Small intestine (tissue), 7 donors: ENCODE measurements at regions not wholly inside any gene's neighbourhood (a gene's known extent, or its start where the extent isn't known, plus 50 kb on each side); places are given as distances from the start of the nearest gene placed in this dataset.
A peak's percentile ranks its signal among the peaks of the same experiment; 100 is the strongest.

Source experiments
- DNase-seq, 2 donors: peaks; one replicate each; pipeline versions ENCODE4 v3.0.0 to v3.0.0-alpha.2; 2013
- FAIRE-seq: peaks from 2 replicates; lab custom pipeline; 2012; peaks lifted over from hg19 to GRCh38; lab: Jason Lieb, UNC
- H3K27ac ChIP-seq, 3 donors: one replicate each; pipeline ENCODE4 v1.5.1; 2013; ENCODE audit warnings: low read length in 2 of 3, mild to moderate bottlenecking in 2 of 3, control low read depth in 1 of 3, inconsistent platforms in 1 of 3, low read depth in 1 of 3, moderate library complexity in 1 of 3
- H3K27me3 ChIP-seq, 3 donors: one replicate each; pipeline ENCODE4 v1.6.1; 2013; ENCODE audit warnings: low read length in 3 of 3, inconsistent platforms in 1 of 3; ENCODE audit not compliant: control insufficient read depth in 3 of 3, insufficient read depth in 3 of 3
- H3K36me3 ChIP-seq, 3 donors: one replicate each; pipeline ENCODE4 v1.6.1; 2013; ENCODE audit warnings: low read length in 3 of 3, inconsistent platforms in 1 of 3, low read depth in 1 of 3, mild to moderate bottlenecking in 1 of 3, moderate library complexity in 1 of 3; ENCODE audit not compliant: control insufficient read depth in 3 of 3, insufficient read depth in 2 of 3
- H3K4me1 ChIP-seq, 3 donors: one replicate each; pipeline ENCODE4 v1.6.1; 2013; ENCODE audit warnings: low read length in 2 of 3, inconsistent platforms in 1 of 3, low read depth in 1 of 3, mild to moderate bottlenecking in 1 of 3, moderate library complexity in 1 of 3; ENCODE audit not compliant: control insufficient read depth in 3 of 3, insufficient read depth in 2 of 3
- H3K4me3 ChIP-seq, 3 donors: one replicate each; pipeline ENCODE4 v1.5.1; 2013; ENCODE audit warnings: low read length in 3 of 3, control low read depth in 1 of 3, inconsistent platforms in 1 of 3, low read depth in 1 of 3, mild to moderate bottlenecking in 1 of 3, moderate library complexity in 1 of 3
- H3K9me3 ChIP-seq, 2 donors: one replicate each; pipeline ENCODE4 v1.6.1; 2013; ENCODE audit warnings: low read depth in 1 of 2, low read length in 1 of 2; ENCODE audit not compliant: control insufficient read depth in 2 of 2, insufficient read depth in 1 of 2
- WGBS, 3 donors: extraction: QIAGEN DNeasy Blood & Tissue Kit; methylation state at CpG; one replicate each; pipeline ENCODE4 v1.1.7; 2013; 5-methylcytosine and 5-hydroxymethylcytosine counted together
- donor health status: healthy with polysubstance abuse.
- donor health status: control.
- donor health status: control.
- donor health status: Bipolar disorder and iron deficiency.
- donor health status: healthy.

DNA sequence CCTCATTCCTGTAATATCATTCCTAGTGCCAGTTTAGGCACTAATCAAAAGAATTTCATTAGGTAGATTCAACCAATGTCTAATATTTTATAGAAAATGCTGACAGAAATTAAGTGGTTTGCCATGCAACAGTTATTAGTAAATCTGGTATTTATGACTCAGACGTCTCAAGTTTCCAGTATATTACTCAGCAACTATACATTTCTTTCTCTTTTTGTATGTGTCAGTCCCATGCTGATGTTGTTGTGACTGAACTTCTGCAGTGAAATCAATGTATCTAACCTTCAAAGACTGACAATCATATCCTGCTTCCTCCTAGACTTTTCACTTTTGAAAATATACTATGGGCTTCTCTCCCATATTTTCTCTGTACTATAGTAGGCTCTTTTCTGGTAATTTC is 822.5 kb downstream of the NR2F1-AS1 start:
- no peak overlapping the region for H3K27ac ChIP-seq
- 36 to 61% (median 45%) methylated on average over 1 of the region's 1 CpG for WGBS, 3 donors
- no peaks in the 10 kb centered on the region for H3K27me3 ChIP-seq
- DNase-seq: no peak
- H3K36me3 ChIP-seq: no peaks in the 10 kb centered on the region
- no peaks in the 10 kb centered on the region for H3K9me3 ChIP-seq
- H3K4me1 ChIP-seq: no peaks in the 10 kb centered on the region
- no peak overlapping the region for H3K4me3 ChIP-seq
- FAIRE-seq: no peak

DNA sequence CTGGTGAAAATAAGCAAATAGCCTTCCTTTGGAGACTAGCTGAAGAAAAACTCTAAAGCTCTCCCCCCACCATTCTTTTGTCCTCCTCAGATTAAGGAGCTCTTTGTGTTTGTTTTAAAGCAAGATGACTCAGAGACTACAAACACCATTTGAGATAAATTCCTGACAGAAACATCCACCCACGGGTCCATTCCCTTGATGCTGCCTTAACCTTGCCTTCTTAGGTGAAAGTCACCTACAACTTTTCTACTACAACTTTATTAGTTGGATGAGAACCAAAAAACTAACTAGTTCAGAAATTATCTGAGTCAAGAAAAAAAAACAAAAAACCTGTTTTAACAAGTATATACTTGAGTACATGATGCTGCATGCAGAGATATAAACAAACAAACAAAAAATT is 831.1 kb downstream of the NR2F1-AS1 start:
- Histone ChIP-seq H3K4me3 (no peak overlapping the region), H3K9me3 (no peaks in the 10 kb centered on the region), H3K27ac (no peak overlapping the region), H3K27me3 (no peaks in the 10 kb centered on the region), H3K4me1 (no peaks in the 10 kb centered on the region), H3K36me3 (no peaks in the 10 kb centered on the region)
- WGBS, 3 donors: 4 to 18% (median 6%) methylated on average over 1 of the region's 1 CpG
- DNase-seq (no peak), FAIRE-seq (no peak)

DNA sequence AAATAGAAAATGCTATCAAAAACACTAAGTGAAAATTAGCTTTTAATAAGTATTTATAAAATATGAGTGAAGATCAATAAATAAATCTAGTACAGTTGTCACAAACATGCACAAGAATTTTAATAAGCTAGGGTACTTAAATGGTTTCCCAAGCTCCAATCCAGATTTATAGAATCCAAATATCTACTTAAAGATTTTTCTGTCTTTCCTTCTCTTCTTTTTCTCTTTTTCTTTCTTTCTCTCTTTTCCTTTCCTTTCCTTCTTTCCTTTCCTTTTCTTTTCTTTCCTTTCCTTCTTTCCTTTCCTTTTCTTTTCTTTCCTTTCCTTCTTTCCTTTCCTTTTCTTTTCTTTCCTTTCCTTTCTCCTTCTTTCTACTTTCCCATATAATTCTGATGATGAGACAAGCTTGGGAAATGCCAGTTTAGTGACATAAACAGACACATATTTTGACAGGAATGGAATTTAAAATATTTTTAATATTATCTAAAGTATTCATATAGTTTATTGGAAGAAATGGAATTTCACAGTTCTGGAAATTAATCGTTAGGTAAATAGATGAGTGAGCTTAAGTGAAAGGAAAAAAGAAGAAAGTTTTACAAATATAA is 832.8 kb downstream of the NR2F1-AS1 start:
- Histone ChIP-seq H3K4me1 (no peaks in the 10 kb centered on the region), H3K4me3 (no peak overlapping the region), H3K27ac (no peak overlapping the region), H3K9me3 (no peaks in the 10 kb centered on the region), H3K27me3 (no peaks in the 10 kb centered on the region), H3K36me3 (no peaks in the 10 kb centered on the region)
- 68 to 81% (median 72%) methylated on average over 1 of the region's 1 CpG for WGBS, 3 donors
- DNase-seq: no peak
- FAIRE-seq: peak; percentile 57

DNA sequence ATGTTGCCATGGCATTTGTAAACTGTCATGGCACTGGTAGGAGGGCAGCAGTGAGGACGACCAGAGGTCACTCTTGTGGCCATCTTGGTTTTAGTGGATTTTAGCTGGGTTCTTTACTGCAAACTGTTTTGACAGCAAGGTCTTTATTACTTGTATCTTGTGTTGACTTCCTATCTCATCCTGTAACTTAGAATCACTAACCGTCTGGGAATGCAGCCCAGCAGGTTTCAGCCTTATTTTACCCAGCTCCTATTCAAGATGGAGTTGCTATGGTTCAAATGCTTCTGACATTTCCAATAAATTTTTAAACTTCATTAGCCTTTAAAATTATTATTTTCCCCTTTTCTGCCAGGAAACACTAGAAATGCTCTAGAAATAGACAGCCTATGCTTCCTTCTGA is 839.1 kb downstream of the NR2F1-AS1 start:
- Histone ChIP-seq H3K4me3 (no peak overlapping the region), H3K4me1 (no peaks in the 10 kb centered on the region), H3K36me3 (no peaks in the 10 kb centered on the region), H3K27ac (no peak overlapping the region), H3K27me3 (no peaks in the 10 kb centered on the region), H3K9me3 (no peaks in the 10 kb centered on the region)
- WGBS, 3 donors: 41 to 74% (median 55%) methylated on average over 2 of the region's 2 CpGs
- no peak for DNase-seq
- no peak for FAIRE-seq

DNA sequence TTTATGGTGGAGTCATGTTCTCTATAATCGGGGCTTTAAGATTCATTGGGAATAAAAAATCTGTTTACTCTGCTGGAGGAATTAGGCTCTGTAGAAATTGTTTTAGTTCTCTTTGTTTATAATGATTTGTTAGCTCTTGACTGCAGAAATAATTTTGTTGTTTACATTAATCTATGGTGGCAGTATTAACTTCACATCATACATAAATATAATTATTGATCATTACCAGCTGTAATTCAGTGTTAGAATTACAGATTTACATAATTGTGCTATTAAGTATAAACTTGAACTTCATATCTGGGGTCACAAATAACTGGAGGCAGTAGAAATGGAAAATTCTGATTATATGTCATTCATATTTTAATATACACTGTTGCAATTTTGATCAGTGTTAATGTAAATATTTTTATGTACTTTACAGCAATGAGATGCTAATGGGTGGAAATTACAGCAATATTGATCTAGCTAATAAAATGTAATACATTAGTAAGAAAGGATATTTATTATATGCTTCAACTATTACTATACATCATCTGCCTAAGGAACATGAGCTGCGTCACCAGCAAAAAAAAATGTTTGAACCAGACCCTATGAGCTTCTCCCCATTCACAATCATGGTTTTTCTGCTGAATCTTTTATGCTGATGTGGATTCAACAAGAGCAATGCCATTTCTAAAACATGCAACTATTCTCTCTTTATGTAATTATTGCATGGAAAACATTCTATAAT is 846.6 kb downstream of the NR2F1-AS1 start:
- H3K27ac ChIP-seq: no peak overlapping the region
- H3K4me3 ChIP-seq: no peak overlapping the region
- H3K36me3 ChIP-seq: no peaks in the 10 kb centered on the region
- FAIRE-seq: no peak
- 71 to 78% (median 78%) methylated on average over 2 of the region's 2 CpGs for WGBS, 3 donors
- H3K4me1 ChIP-seq: no peaks in the 10 kb centered on the region
- H3K9me3 ChIP-seq: no peaks in the 10 kb centered on the region
- no peaks in the 10 kb centered on the region for H3K27me3 ChIP-seq
- no peak for DNase-seq

DNA sequence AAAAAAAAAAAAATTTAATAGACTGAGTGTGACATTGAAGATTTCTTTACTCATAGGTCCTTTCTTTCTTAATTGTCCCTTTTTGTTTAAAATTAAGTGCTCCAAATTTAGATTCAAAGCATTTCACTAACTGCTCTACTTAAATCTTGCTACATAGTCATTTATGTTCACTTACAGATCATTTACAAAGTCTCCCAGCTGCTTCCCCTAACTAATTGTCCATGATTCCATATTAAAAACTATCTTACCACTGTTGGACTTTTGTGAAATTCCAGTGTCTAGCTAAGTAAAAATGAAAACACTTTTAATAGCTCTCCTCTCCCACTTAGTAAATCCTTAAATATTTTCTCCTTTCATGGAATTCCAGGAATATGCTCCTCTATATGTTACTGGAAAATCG is 850.5 kb downstream of the NR2F1-AS1 start:
- Histone ChIP-seq H3K4me3 (no peak overlapping the region), H3K4me1 (no peaks in the 10 kb centered on the region), H3K27me3 (no peaks in the 10 kb centered on the region), H3K27ac (no peak overlapping the region), H3K9me3 (no peaks in the 10 kb centered on the region), H3K36me3 (no peaks in the 10 kb centered on the region)
- WGBS, 3 donors: 57 to 65% (median 64%) methylated on average over 1 of the region's 1 CpG
- FAIRE-seq: no peak
- DNase-seq: no peak

DNA sequence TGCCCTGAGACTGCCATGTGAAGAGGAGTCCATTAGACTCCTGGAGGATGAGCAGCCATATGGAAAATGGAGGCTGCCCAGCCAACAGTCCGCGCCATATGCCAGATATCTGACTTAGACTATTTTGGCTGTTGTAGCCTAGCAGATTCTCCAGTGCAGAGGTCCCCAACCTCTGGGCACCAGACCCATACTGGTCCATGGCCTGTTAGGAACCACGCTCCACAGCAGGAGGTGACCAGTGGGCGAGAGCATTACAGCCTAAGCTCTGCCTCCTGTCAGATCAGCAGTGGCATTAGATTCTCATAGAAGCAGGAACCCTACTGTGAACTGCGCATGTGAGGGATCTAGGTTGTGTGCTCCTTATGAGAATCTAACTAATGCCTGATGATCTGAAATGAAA is 851.9 kb downstream of the NR2F1-AS1 start:
- 89 to 91% (median 90%) methylated on average over 5 of the region's 5 CpGs for WGBS, 3 donors
- Histone ChIP-seq H3K4me1 (no peaks in the 10 kb centered on the region), H3K27me3 (no peaks in the 10 kb centered on the region), H3K9me3 (no peaks in the 10 kb centered on the region), H3K27ac (no peak overlapping the region), H3K36me3 (no peaks in the 10 kb centered on the region), H3K4me3 (no peak overlapping the region)
- no peak for DNase-seq
- FAIRE-seq: no peak

DNA sequence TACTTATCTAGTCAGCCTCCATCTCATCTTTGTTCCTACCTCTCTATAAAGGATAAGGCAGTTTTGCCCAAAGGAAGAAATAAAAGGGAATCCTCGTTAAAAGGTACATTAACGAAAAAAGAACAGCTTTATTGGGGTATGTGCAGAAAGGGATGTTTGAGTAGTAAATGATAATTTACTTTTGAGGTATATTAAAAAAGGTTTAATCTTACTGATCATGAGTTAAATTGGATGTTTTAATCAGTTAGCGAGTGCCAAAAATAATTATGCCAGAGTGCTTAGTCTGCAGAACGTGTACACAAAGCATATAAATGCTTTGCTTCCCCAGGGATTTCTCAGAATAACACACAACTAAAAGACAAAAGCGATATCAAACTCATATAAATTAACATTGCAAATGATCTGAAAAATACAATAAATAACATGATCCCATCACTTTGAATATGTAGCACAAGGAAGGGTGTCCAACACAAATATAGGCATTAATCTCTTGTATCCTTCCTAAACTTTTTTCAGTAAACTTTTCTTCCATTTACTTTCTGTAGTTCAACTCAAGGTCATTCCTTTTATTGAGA is 865.0 kb downstream of the NR2F1-AS1 start:
- H3K36me3 ChIP-seq: no peaks in the 10 kb centered on the region
- no peaks in the 10 kb centered on the region for H3K4me1 ChIP-seq
- 72 to 79% (median 74%) methylated on average over 5 of the region's 5 CpGs for WGBS, 3 donors
- H3K9me3 ChIP-seq: no peaks in the 10 kb centered on the region
- no peak for DNase-seq
- H3K27me3 ChIP-seq: no peaks in the 10 kb centered on the region
- no peak overlapping the region for H3K27ac ChIP-seq
- no peak overlapping the region for H3K4me3 ChIP-seq
- no peak for FAIRE-seq
